LNCaP clone FGC (cell line): ENCODE measurements at regions not wholly inside any gene's neighbourhood (a gene's known extent, or its start where the extent isn't known, plus 50 kb on each side); places are given as distances from the start of the nearest gene placed in this dataset.

Source experiments
- DNase-seq: peaks from one replicate; pipeline ENCODE4 v3.0.0-alpha.2; 2011; ENCODE audit warnings: low read depth
- H3K4me3 ChIP-seq: 2 replicates; pipeline ENCODE4 v1.5.1; 2011; ENCODE audit warnings: mild to moderate bottlenecking, low read depth, low read length, control low read depth
- CTCF ChIP-seq: IDR thresholded peaks from 2 replicates; pipeline ENCODE4 v1.5.1; 2012; ENCODE audit warnings: mild to moderate bottlenecking; ENCODE audit not compliant: control insufficient read depth, insufficient read depth; ENCODE audit errors: extremely low read depth

- DNase-seq: no peak
- no peak for TF ChIP-seq CTCF
- H3K4me3 ChIP-seq: no peak overlapping the region
Measured at GRCh38 chr3:17847156-17847555, 104.7 kb upstream of the TBC1D5 start.

- no peak for TF ChIP-seq CTCF
- DNase-seq: no peak
- no peak overlapping the region for H3K4me3 ChIP-seq
Measured at GRCh38 chr3:17846466-17846865, 104.0 kb upstream of the TBC1D5 start.

- DNase-seq: no peak
- H3K4me3 ChIP-seq: no peak overlapping the region
- no peak for TF ChIP-seq CTCF
Measured at GRCh38 chr3:17845026-17845812, 102.8 kb upstream of the TBC1D5 start.

- H3K4me3 ChIP-seq: no peak overlapping the region
- no peak for TF ChIP-seq CTCF
- DNase-seq: no peak
Measured at GRCh38 chr3:17844236-17844635, 101.8 kb upstream of the TBC1D5 start.

- DNase-seq: no peak
- no peak overlapping the region for H3K4me3 ChIP-seq
- peak; percentile 99 for TF ChIP-seq CTCF
Measured at GRCh38 chr3:17841190-17841828, 98.9 kb upstream of the TBC1D5 start.

GRCh38 chr3:17840651-17841050, 98.2 kb upstream of the TBC1D5 start:
- H3K4me3 ChIP-seq: no peak overlapping the region
- no peak for TF ChIP-seq CTCF
- DNase-seq: no peak
